ENCODE measurements at regions not wholly inside any gene's neighbourhood (a gene's known extent, or its start where the extent isn't known, plus 50 kb on each side); places are given as distances from the start of the nearest gene placed in this dataset.

DNA sequence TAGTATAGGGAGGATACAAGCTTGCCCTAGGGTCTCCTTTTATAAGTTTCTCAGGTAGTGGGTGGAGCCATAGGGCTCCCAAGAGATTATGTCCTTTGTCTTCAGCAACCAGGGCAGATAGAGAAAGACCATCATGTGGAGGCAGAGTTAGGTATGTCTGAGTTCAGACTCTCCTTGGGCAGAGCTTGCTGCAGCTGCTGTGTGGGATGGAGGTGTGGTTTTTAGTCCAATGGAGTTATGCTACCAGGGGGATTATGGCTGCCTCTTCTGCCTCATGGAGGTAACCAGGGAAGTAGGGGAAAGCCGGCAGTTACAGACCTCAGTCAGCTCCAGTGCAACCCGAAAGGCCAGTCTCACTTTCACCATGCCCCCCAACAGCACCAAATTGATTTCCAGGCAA, 220.5 kb downstream of the NECTIN3 start:
- no peak for TF ChIP-seq SP1 (IDR thresholded peaks at IDR 0.05)
- no peak for TF ChIP-seq HDGF (IDR thresholded peaks at IDR 0.05; ENCODE audit: borderline replicate concordance)
- no peak for TF ChIP-seq CTBP1 (IDR thresholded peaks at IDR 0.05; ENCODE audit: borderline replicate concordance)
- no peak for TF ChIP-seq FOXK2 (IDR thresholded peaks at IDR 0.05)
- TF ChIP-seq NFRKB (IDR thresholded peaks at IDR 0.05) = no peak
- no peak for TF ChIP-seq SUZ12 (IDR thresholded peaks at IDR 0.05)
- no peak for TF ChIP-seq L3MBTL2 (conservative IDR thresholded peaks at IDR 0.05)
- TF ChIP-seq TARDBP (IDR thresholded peaks at IDR 0.05) = no peak
- TF ChIP-seq BHLHE40 (IDR thresholded peaks at IDR 0.05; ENCODE audit: borderline replicate concordance) = no peak

Measured in HEK293T (cell line).